H9 (cell line): ENCODE measurements at regions not wholly inside any gene's neighbourhood (a gene's known extent, or its start where the extent isn't known, plus 50 kb on each side); places are given as distances from the start of the nearest gene placed in this dataset.

ENCODE experiments used
- DNase-seq: peaks from one replicate; pipeline ENCODE4 v3.0.0-alpha.2; 2017
- H2AFZ ChIP-seq: one replicate; pipeline ENCODE4 v1.6.1; 2013; ENCODE audit warnings: mild to moderate bottlenecking, low read length, control low read depth, moderate library complexity
- H2AK5ac ChIP-seq: 2 replicates; pipeline ENCODE4 v1.6.1; 2013; ENCODE audit warnings: low read length, control low read depth, mixed read lengths; ENCODE audit not compliant: insufficient read length
- H2BK120ac ChIP-seq: one replicate; pipeline ENCODE4 v1.6.1; 2013; ENCODE audit warnings: low read depth, mild to moderate bottlenecking, low read length, control low read depth, inconsistent platforms; ENCODE audit not compliant: poor library complexity, severe bottlenecking
- H2BK12ac ChIP-seq: 2 replicates; pipeline ENCODE4 v1.6.1; 2013; ENCODE audit warnings: low read length, control low read depth, mixed read lengths, low read depth; ENCODE audit not compliant: insufficient read length
- H2BK15ac ChIP-seq: 2 replicates; pipeline ENCODE4 v1.6.1; 2013; ENCODE audit warnings: low read depth, low read length, control low read depth
- H2BK20ac ChIP-seq: one replicate; pipeline ENCODE4 v1.6.1; 2013; ENCODE audit warnings: low read depth, mild to moderate bottlenecking, low read length, control low read depth, inconsistent platforms; ENCODE audit not compliant: poor library complexity, severe bottlenecking
- H2BK5ac ChIP-seq: 2 replicates; pipeline ENCODE4 v1.6.1; 2013; ENCODE audit warnings: low read length, control low read depth, mixed read lengths; ENCODE audit not compliant: insufficient read length
- H3K14ac ChIP-seq: 2 replicates; pipeline ENCODE4 v1.6.1; 2013; ENCODE audit warnings: low read length, control low read depth; ENCODE audit not compliant: insufficient read depth
- H3K18ac ChIP-seq: 2 replicates; pipeline ENCODE4 v1.6.1; 2013; ENCODE audit warnings: low read depth, mild to moderate bottlenecking, mixed read lengths, low read length, control low read depth; ENCODE audit not compliant: insufficient read length
- H3K23ac ChIP-seq: 2 replicates; pipeline ENCODE4 v1.6.1; 2013; ENCODE audit warnings: low read length, control low read depth, mixed read lengths, low read depth; ENCODE audit not compliant: insufficient read length
- H3K23me2 ChIP-seq: 2 replicates; pipeline ENCODE4 v1.6.1; 2013; ENCODE audit warnings: low read depth, mild to moderate bottlenecking, mixed read lengths, low read length, control low read depth; ENCODE audit not compliant: insufficient read length, poor library complexity, severe bottlenecking
- H3K27ac ChIP-seq: 2 replicates; pipeline ENCODE4 v1.5.1; 2013; ENCODE audit warnings: low read length, control low read depth, mixed read lengths, low read depth; ENCODE audit not compliant: insufficient read length
- H3K27me3 ChIP-seq: 2 replicates; pipeline ENCODE4 v1.6.1; 2013; ENCODE audit warnings: low read length, control low read depth, inconsistent platforms; ENCODE audit not compliant: insufficient read depth
- H3K4ac ChIP-seq: 2 replicates; pipeline ENCODE4 v1.6.1; 2013; ENCODE audit warnings: low read depth, mild to moderate bottlenecking, control low read depth, inconsistent platforms, low read length, moderate library complexity
- H3K4me1 ChIP-seq: 2 replicates; pipeline ENCODE4 v1.6.1; 2013; ENCODE audit warnings: low read length, control low read depth, inconsistent platforms; ENCODE audit not compliant: insufficient read depth
- H3K4me2 ChIP-seq: 2 replicates; pipeline ENCODE4 v1.6.1; 2013; ENCODE audit warnings: low read length, control low read depth, mixed read lengths; ENCODE audit not compliant: insufficient read length, insufficient read depth
- H3K56ac ChIP-seq: 2 replicates; pipeline ENCODE4 v1.6.1; 2013; ENCODE audit warnings: low read depth, mild to moderate bottlenecking, mixed read lengths, low read length, control low read depth; ENCODE audit not compliant: insufficient read length
- H3K79me1 ChIP-seq: 2 replicates; pipeline ENCODE4 v1.6.1; 2013; ENCODE audit warnings: low read depth, mild to moderate bottlenecking, moderate library complexity, low read length, control low read depth, inconsistent platforms; ENCODE audit not compliant: insufficient read depth, poor library complexity, severe bottlenecking
- H3K79me2 ChIP-seq: 2 replicates; pipeline ENCODE4 v1.6.1; 2013; ENCODE audit warnings: low read length, control low read depth, inconsistent platforms; ENCODE audit not compliant: insufficient read depth
- H3K9ac ChIP-seq: 2 replicates; pipeline ENCODE4 v1.6.1; 2013; ENCODE audit warnings: low read length, control low read depth, mixed read lengths; ENCODE audit not compliant: insufficient read length; ENCODE audit errors: extremely low read depth
- H3K9me3 ChIP-seq: one replicate; pipeline ENCODE4 v1.6.1; 2013; ENCODE audit warnings: low read depth, low read length, inconsistent platforms; ENCODE audit not compliant: control insufficient read depth
- H3T11ph ChIP-seq: one replicate; pipeline ENCODE4 v1.6.1; 2013; ENCODE audit warnings: mild to moderate bottlenecking, low read length, control low read depth, inconsistent platforms
- H4K20me1 ChIP-seq: one replicate; pipeline ENCODE4 v1.6.1; 2013; ENCODE audit not compliant: control insufficient read depth, insufficient read length, insufficient read depth
- H4K5ac ChIP-seq: 2 replicates; pipeline ENCODE4 v1.6.1; 2013; ENCODE audit warnings: low read depth, mild to moderate bottlenecking, mixed read lengths, low read length, control low read depth; ENCODE audit not compliant: insufficient read length
- H4K8ac ChIP-seq: replicated peaks from 2 replicates; pipeline ENCODE4 v1.6.1; 2013; ENCODE audit warnings: low read length, control low read depth, mixed read lengths, low read depth; ENCODE audit not compliant: insufficient read length
- H4K91ac ChIP-seq: 2 replicates; pipeline ENCODE4 v1.6.1; 2013; ENCODE audit warnings: low read depth, mild to moderate bottlenecking, moderate library complexity, mixed read lengths, low read length, control low read depth; ENCODE audit not compliant: insufficient read length
- H3K27ac Mint-ChIP-seq, 3 experiments: 2 replicates in 2 of 3; 3 replicates in 1 of 3; pipeline ENCODE4 v1.8.0; 2020 to 2021; ENCODE audit warnings: mixed read lengths in 3 of 3, mild to moderate bottlenecking in 1 of 3, moderate library complexity in 1 of 3
- H3K27me3 Mint-ChIP-seq: 2 replicates; pipeline ENCODE4 v1.8.0; 2021; ENCODE audit warnings: low read depth, mild to moderate bottlenecking, moderate library complexity, mixed read lengths
- H3K36me3 Mint-ChIP-seq, 3 experiments: 2 replicates in 2 of 3; 3 replicates in 1 of 3; pipeline ENCODE4 v1.8.0; 2020 to 2021; ENCODE audit warnings: low read depth in 3 of 3, mixed read lengths in 3 of 3; ENCODE audit not compliant: insufficient read depth in 1 of 3
- H3K4me1 Mint-ChIP-seq, 2 experiments: 2 replicates each; pipeline ENCODE4 v1.8.0; 2020; ENCODE audit warnings: mixed read lengths in 2 of 2
- H3K4me3 Mint-ChIP-seq, 2 experiments: 2 replicates in 1 of 2; 3 replicates in 1 of 2; pipeline ENCODE4 v1.8.0; 2020 to 2021; ENCODE audit warnings: mild to moderate bottlenecking in 2 of 2, mixed read lengths in 2 of 2, moderate library complexity in 1 of 2
- H3K9me3 Mint-ChIP-seq, 2 experiments: 2 replicates in 1 of 2; 3 replicates in 1 of 2; pipeline ENCODE4 v1.8.0; 2020; ENCODE audit warnings: mild to moderate bottlenecking in 2 of 2, mixed read lengths in 2 of 2, moderate library complexity in 1 of 2
- WGBS: extraction: QIAGEN DNeasy Blood & Tissue Kit; methylation state at CpG from one replicate; pipeline ENCODE4 v1.1.7; 2013; ENCODE audit warnings: missing lambda C conversion rate, low lambda C conversion rate, mixed read lengths; ENCODE audit not compliant: insufficient read length; ENCODE audit errors: extremely low coverage; 5-methylcytosine and 5-hydroxymethylcytosine counted together
- TF ChIP-seq, protein P1 (sequence below): fragments of 200-600 bp; sonication (generic); conservative IDR thresholded peaks from 3 replicates; pipeline ENCODE4 v1.8.0; 2021; ENCODE audit warnings: antibody characterized with exemption, mild to moderate bottlenecking

DNA sequence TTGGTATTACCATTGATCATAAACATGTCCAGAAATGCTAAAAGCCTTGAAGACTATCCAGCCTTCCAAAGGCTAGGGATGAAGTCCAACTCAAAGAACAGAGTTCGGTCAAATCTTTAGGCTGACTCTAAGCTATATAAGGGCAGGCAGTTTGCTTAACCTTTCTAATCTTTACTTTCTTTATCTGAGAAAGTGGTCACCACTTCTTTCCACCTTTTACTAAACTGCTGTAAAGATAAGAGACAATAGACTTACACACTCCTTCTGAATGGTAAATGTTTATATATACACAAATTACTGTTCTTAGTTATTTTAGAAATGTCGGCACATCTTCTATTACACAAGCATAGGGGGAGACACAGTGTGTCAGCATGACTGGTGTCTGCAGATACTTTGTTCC is 100.4 kb downstream of the NREP start:
- no peak overlapping the region for H4K8ac ChIP-seq
- no peak overlapping the region for H2AK5ac ChIP-seq
- H3K79me1 ChIP-seq, result no peaks in the 10 kb centered on the region
- no peaks in the 10 kb centered on the region for H3K4me1 Mint-ChIP-seq
- no peaks in the 10 kb centered on the region for H3K4me1 ChIP-seq
- no peak overlapping the region for H3K18ac ChIP-seq
- no peak overlapping the region for H2BK120ac ChIP-seq
- H3K79me2 ChIP-seq, result no peaks in the 10 kb centered on the region
- no peak overlapping the region for H2BK15ac ChIP-seq
- H3K23ac ChIP-seq, result no peak overlapping the region
- peaks cover 11 to 25% (median 22%) of the 10 kb centered on the region in 3 experiments for H3K36me3 Mint-ChIP-seq
- peaks cover 15 to 21% of the 10 kb centered on the region in 2 experiments for H3K9me3 Mint-ChIP-seq
- no peak overlapping the region for H2AFZ ChIP-seq
- no peak overlapping the region for H4K91ac ChIP-seq
- H3K27me3 Mint-ChIP-seq, result no peaks in the 10 kb centered on the region; the same call in 1 of the 2 replicates
- H3K14ac ChIP-seq, result no peak overlapping the region
- no peak overlapping the region for H3K27ac ChIP-seq
- WGBS, result no CpG with 5 or more reads among the region's 2 CpGs
- H3T11ph ChIP-seq, result no peak overlapping the region
- H3K27me3 ChIP-seq, result no peaks in the 10 kb centered on the region
- TF ChIP-seq, protein P1, sequence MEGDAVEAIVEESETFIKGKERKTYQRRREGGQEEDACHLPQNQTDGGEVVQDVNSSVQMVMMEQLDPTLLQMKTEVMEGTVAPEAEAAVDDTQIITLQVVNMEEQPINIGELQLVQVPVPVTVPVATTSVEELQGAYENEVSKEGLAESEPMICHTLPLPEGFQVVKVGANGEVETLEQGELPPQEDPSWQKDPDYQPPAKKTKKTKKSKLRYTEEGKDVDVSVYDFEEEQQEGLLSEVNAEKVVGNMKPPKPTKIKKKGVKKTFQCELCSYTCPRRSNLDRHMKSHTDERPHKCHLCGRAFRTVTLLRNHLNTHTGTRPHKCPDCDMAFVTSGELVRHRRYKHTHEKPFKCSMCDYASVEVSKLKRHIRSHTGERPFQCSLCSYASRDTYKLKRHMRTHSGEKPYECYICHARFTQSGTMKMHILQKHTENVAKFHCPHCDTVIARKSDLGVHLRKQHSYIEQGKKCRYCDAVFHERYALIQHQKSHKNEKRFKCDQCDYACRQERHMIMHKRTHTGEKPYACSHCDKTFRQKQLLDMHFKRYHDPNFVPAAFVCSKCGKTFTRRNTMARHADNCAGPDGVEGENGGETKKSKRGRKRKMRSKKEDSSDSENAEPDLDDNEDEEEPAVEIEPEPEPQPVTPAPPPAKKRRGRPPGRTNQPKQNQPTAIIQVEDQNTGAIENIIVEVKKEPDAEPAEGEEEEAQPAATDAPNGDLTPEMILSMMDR, result no peak
- H3K4me3 Mint-ChIP-seq, result no peak overlapping the region
- H3K56ac ChIP-seq, result no peak overlapping the region
- H3K9me3 ChIP-seq, result no peaks in the 10 kb centered on the region
- no peak overlapping the region for H2BK5ac ChIP-seq
- no peak overlapping the region for H4K5ac ChIP-seq
- H2BK12ac ChIP-seq, result no peak overlapping the region
- H3K23me2 ChIP-seq, result no peaks in the 10 kb centered on the region
- DNase-seq, result no peak
- H3K4me2 ChIP-seq, result no peak overlapping the region
- H4K20me1 ChIP-seq, result no peaks in the 10 kb centered on the region
- no peak overlapping the region for H3K9ac ChIP-seq
- H3K27ac Mint-ChIP-seq, result no peak overlapping the region; a peak in 1 of 7 replicates
- H2BK20ac ChIP-seq, result no peak overlapping the region
- H3K4ac ChIP-seq, result no peak overlapping the region
